Ovary (tissue), 3 donors: ENCODE measurements at regions not wholly inside any gene's neighbourhood (a gene's known extent, or its start where the extent isn't known, plus 50 kb on each side); places are given as distances from the start of the nearest gene placed in this dataset.

Experiments used
- CTCF ChIP-seq, 3 donors: fragments of 450-650 bp in 2 of 3; fragments of 200-600 bp in 1 of 3; IDR thresholded peaks; one replicate each; pipeline versions ENCODE4 v1.5.1 to v1.8.0; 2016 to 2022; ENCODE audit warnings: antibody characterized with exemption in 3 of 3, mild to moderate bottlenecking in 1 of 3
- EP300 ChIP-seq: sonication (generic); formaldehyde crosslinking; IDR thresholded peaks from one replicate; pipeline ENCODE4 v1.6.1; 2017; ENCODE audit warnings: antibody characterized with exemption
- POLR2A ChIP-seq: fragments of 450-650 bp; IDR thresholded peaks from one replicate; pipeline ENCODE4 v1.6.1; 2017; ENCODE audit warnings: antibody characterized with exemption, mild to moderate bottlenecking, moderate library complexity
- donor health status: DM: no; HTN: no; CAD: no.

- TF ChIP-seq POLR2A (no peak), CTCF (IDR thresholded peaks at IDR 0.05) (no peak), EP300 (no peak)
Measured at GRCh38 chr6:165971202-165971601, 196.4 kb downstream of the TBXT start.
